ENCODE measurements at regions not wholly inside any gene's neighbourhood (a gene's known extent, or its start where the extent isn't known, plus 50 kb on each side); places are given as distances from the start of the nearest gene placed in this dataset.
"Not testable (repeated sequence)": the region's sequence is repeated elsewhere in the genome, so short reads cannot be mapped to it uniquely, and the experiment has no call there.

DNA sequence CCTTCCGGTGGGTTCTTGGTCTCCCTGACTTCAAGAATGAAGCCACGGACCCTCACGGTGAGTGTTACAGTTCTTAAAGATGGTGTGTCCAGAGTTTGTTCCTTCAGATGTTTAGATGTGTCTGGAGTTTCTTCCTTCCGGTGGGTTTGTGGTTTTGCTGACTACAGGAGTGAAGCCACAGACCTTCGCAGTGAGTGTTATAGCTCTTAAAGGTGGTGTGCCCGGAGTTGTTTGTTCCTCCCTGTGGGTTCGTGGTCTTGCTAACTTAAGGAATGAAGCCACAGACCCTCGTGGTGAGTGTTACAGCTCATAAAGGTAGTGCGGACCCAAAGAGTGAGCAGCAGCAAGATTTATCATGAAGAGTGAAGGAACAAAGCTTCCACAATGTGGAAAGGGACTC, 87.1 kb upstream of the BASP1 start:
- not testable (repeated sequence) for DNase-seq

DNA sequence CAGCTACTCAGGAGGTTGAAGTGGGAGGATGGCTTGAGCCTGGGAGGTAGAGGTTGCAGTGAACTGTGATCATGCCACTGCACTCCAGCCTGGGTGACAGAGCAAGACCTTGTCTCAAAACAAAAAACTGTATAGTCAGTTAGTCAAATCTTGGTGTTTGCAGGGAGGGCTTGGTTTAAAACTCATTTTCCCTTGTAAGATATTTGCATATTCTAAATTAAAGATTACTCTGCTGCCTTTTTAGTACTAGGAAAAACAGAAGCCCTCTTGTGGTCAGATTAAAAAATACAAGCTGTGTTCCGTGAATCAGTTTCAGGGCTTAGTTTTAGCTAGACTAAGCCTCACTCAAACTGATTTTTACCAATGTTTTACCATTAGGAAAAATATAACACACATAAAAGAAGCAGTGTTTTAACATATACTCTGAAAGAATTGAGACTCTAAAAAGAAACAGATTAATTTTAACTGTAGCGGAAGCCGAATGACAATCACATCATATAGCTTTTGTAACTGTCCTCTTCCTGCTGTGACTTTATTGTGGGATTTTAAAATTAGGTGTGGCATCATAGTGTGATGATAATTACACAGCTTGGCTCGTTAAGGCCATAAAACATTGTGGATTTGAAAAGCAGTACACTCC, 84.9 kb upstream of the BASP1 start:
- DNase-seq, result no peak

DNA sequence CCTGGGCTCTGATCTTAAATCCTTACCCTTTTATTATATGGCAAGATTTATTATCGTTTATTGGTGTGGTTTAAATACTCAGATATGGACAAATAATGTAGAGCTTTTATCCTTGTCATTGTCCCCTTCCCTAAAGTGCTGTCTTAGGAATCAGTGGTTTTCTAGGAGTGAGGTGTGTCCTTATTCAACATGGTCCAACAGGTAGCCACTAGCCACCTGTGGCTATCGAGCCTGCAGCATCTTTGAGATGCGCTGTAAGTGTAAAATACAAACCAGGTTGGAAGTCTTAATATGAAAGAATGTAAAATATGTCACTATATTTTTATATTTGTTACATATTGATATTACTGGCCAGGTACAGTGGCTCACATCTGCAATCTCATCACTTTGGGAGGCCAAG, 82.4 kb upstream of the BASP1 start:
- no peak for DNase-seq

DNA sequence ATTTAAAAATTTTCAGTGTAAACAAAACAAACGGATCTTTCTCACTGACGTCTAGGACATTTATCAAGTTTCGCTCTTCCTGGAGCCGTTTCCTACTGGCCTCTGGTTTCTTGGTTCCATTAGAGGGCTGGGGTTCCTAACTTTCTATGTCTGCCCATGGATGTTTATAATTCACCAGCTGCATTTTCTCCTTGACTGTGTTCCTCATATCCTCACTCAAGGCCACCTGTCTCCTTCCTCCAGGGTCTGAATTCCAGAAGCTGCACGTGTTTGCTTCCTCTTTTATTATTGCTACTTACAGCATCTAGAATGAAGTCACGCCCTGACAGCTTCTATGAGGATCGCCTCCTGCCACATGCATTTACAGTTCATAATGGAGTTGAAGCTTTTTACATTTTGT, 74.1 kb upstream of the BASP1 start:
- no peak for DNase-seq

DNA sequence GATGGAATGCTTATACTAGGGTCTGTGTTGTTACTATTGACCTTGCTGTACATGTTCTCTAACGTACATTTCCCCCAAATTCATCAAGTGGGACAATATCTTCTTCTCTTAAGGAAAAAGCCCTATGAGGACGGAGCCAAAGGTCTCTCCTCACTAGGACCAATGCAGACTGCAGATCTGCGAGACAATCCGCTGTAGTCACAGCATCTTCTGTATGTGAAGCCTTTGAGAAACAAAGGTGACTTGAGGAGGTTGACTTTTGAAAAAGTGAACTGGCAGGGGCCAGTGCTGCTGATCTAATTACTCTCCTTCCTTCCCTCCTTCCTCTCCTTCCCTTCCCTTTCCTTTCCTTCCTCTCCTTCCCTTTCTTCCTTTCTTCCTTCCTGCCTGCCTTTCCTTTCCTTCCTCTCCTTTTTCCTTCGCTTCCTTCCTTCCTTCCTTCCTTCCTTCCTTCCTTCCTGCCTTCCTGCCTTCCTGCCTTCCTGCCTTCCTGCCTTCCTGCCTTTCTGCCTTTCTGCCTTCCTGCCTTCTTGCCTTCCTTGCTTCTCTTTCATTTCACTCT, 71.1 kb upstream of the BASP1 start:
- DNase-seq, result no peak

DNA sequence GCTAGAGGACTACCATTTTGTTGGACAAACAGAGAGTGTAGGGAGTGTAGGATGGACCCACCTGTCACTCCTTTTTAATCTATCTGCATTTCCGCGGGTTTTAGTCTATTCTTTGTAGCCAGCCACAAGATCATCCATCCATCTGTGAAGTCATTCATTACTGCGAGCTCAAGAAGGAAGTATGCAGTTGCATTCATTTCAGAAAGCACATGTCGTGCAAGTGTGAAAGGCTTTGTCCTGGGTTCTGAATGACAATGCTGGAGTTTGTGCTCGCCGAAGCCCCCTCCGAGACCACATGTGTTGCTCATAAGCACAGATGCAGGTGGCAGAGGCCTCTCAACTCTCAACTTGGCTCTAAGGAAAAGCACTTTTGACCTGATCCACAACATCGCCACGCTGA, 70.3 kb upstream of the BASP1 start:
- no peak for DNase-seq

DNA sequence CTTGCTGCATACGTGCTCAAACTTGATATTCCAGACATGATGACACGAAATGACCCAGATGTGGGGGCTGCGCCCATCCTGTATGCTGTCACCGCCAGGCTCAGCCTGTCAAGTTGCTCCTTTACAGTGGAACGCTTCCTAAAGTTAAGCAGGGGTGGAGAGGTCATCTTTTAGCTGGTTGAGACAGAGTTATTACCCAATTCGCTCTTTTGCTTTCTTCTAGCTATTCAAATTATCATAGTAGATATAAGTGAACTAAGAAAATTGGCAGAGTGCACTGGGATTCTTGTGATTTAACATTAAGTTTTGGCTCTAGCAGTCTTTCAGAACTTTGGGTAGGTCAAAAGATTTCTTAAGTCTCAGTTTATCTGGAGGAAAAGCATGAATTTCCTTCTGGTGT, 69.8 kb upstream of the BASP1 start:
- DNase-seq, result no peak

DNA sequence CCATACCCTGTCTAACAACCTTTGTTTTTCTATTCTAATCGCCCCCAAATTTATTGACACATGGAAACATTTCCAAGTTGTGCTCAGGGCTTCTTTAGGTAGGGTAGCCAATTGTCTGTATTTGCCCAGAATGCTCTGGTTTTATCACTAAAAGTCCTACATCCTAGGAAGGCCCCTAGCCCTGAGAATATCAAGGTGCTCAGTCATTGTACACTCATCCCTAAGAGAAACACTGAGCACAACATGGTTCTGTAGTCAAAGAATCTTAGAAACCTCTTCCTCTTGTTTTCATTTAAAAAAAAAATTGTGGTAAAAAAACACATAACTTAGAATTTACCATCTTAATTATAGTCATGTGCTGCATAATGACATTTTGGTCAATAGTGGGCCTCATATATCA, 69.0 kb upstream of the BASP1 start:
- no peak for DNase-seq

DNA sequence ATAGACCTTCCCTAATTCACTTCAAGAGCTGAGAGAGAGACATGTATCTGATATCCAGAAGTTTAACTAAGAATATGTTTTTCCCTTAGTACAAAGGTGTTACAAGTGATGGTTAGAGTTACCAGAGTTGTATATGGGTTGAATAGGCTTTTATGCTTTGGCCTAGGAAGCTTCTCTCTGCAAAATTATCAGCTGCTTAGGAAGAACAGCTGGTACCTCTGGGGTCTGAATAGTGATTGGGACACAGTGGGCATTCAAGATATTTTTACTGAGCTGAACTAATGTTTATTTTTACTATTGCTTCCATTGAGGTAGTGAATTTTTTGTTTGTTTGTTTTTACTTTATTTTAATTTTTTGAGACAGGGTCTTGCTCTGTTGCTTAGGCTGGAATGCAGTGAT, 67.6 kb upstream of the BASP1 start:
- DNase-seq, result no peak

DNA sequence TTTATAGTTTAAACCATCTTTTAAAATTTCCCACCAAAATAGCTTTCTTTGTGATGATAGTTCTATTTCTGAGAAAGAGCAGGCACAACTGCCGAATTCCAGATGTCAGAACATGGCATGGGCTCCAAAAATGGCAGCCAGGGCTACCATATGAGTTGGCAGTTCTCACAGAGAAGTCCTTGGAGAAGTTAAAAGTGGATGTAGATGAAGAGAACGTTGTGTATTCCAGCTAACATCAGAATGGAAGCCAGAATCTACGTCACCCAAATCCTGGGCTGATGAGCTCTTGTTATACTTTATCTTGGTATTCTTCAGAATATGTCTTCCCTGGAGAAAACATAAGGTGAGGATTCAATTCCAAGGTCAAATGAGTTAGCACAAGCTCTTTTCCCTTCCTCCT, 66.9 kb upstream of the BASP1 start:
- DNase-seq, result no peak

DNA sequence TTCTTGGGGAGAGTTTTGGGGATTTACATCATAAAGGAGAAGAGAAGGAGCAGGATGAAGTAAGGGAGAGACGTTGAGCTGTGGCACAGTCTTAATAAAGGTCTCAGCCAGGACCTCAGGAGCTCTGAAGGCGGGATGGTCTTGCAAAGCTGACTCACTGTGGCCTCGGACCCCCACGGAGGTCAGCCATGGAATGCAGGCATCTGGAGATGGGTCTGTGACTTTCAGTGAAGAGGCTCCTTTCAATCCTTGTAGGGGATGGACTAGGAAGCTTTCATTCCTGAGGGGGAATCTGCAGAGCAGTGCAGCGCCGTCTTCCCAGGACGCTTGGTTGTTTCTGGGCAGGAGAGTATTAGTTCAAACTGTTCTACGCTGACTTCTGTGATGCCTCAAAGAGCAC, 65.7 kb upstream of the BASP1 start:
- no peak for DNase-seq

DNA sequence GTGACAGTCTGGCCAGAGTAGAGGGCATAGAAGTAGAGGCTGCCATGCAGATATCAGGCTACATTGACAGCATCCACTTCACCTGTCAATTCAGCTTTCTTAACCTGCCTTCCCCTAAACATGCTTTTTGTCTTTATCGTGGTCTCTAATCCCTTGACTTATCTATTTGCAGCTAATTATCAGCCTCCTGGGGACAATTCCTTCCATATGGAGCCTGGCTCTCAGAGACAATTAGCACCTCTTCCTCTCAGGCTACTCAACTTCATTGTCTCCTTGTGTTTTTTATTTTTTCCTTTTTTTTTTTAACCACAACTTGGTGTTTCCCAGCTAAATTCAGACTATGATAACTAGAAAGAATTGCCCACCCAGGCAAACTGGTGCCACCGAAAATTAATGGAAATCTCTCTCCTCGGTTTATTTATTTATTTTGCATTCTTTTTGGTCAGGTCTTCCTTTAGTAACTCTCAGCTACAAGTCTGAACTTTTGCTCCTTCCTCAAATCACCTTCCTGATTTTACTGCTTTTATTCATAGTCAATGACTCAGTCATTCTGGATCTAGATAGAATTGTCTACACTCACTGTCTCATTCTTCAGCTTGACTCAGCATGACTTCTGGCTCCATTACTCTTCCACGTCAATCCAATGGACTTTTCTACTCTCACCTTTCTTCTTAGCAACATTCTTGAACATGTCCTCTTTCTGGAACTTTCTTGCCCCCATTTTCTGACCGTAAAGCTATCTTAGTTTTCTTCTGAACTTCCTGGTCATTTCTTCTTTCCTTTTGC, 63.0 kb upstream of the BASP1 start:
- DNase-seq, result no peak

DNA sequence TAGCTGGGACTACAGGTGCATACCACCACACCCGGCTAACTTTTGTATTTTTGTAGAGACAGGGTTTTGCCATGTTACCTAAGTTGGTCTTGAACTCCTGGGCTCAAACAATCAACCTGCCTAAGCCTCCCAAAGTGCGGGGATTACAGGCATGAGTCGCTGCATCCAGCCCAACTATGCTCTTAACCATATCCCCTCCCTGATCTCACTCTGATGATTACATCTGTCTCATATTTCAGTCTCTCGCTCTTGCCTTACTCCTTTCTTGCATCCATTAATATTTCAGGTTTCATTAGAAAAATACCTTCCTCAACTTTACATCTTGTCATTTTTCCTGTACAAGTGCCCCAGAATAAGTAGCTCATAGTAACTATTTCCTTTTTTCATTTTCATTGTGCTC, 61.0 kb upstream of the BASP1 start:
- no peak for DNase-seq

DNA sequence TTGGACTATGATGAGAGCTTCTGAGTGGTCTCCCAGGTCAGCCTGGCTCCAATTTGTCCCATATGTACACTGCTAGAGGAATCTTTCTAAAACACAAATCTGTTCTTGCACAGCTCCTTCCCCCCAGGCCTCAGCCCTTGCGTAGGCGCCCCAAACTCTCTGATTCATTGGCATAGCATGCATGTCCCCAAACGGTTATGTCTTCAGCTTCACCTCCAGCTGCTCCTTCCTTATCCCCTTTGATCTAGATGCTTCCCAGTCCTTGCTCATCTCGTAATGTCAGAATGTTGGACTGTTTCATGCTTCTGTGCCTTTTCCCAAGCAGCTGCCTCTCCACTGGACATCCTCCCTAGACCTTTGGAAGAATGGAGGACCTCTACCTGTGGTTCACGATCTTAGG, 60.1 kb upstream of the BASP1 start:
- DNase-seq, result no peak

DNA sequence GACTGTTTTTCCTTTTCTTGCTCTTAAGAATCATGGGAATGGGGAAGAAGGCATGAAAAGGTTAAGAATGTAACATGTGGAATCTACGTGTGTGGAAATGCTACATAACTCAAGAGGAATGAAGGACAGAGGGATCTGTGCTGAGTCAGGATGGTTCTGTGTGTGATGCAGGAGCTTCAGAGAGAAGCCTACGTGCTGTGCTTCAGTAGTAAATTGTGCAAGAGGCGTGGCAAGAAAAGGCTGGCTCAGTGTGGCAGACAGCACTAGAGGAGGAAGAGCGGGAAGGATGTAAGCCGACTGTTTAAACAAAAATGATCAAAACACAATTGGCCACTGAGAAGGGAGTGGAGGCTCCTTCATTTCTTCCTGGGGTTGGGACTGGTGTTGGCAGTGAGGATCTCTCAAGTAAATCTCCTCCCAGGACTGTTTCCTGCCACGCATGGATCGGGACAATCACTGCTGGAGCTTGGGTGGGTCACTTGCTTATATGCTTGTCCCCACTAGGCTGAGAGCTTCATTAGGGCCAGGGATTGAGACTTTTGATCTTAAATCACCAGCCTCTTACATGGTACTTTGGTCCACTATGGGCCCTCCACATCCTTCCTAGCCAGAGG, 59.4 kb upstream of the BASP1 start:
- DNase-seq, result no peak

DNA sequence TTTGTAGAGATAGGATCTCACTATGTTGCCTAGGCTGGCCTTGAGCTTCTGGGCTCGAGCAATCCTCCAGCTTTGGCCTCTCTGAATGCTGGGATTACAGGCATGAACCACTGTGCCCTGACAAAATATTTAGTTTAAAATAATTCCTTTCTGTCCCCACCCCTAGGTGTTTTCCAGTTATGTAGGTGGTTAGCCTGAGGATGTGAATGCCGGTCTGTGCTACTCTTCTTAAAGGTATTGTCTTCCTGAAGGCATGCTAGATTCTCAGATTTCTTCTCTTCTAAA, 56.7 kb upstream of the BASP1 start:
- DNase-seq, result no peak

DNA sequence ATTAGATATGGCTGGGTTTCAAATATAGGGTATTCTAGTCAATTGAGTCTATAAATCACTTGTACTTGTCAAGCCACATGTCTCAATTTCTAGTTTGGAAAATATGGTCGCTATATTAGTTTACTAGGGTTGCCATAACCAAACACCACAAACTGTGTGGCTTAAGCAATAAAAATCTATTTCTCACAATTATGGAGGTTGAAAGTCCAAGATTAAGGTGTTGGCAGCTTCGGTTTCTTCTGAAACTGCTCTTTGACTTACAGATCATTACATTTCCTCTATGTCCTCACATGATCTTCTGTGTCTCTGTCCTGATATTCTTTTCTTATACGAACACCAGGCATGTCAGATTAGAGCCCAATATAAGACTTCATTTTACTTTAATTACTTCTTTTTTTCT, 55.8 kb upstream of the BASP1 start:
- DNase-seq, result no peak

DNA sequence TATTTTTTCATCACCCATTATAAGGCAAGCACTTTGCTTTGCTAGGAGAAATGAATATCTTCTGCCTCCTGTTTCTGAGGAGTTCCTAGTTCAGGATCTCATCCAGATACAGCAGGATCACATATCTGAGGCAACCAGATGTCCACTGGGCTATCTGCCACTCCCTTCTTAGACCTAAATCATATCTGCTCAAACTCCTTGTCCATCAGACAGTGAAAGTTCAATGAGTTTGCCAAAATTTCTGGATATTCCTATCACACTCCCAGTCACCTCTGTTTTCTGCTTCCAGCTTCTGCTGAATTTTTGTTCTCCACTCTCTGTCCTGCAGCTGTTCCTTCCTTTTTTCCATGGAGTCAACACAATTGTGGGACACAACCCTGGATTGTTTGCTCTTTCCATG, 54.2 kb upstream of the BASP1 start:
- no peak for DNase-seq

DNA sequence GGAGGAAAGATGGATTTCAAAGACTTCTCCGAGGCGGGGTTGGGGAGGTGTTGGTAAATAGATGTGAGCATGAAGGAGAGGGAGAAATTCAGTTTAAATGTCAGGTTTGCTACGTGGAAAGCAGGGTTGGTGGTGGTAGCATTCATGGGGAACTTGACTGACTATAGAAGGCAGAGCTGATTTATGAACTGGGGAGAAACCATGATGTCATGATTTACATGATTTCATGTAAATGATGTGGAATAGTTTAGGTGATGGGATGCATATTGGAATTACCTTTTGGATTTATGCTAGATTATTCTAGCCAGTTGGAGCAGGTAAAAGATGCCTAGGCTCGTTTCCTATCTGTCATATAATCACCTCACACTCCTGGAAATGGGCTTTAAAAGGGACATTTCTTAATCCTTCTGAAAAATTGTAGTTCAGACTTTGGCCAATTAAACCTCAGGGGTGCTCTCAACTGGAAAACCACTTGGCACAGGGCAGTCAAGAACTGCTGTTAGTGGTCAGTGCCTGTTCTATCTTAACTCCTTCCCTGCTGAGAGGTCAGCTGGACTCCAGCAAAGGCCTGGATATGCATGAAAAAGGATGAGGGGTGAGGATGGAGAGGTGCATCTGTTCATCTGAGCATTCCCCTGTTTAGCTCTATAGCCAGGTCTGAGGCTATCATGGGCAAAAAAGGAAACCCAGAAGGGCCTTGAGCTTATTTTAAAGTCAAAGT, 50.1 kb upstream of the BASP1 start:
- no peak for DNase-seq

Measured in NCI-H510A (cell line).